HL-60 (cell line): ENCODE measurements at regions not wholly inside any gene's neighbourhood (a gene's known extent, or its start where the extent isn't known, plus 50 kb on each side); places are given as distances from the start of the nearest gene placed in this dataset.

Experiments
- GABPA ChIP-seq: IDR thresholded peaks from 2 replicates; pipeline ENCODE4 v1.6.1; 2012; ENCODE audit warnings: low read depth
- POLR2AphosphoS5 ChIP-seq: IDR thresholded peaks from 2 replicates; pipeline ENCODE4 v1.6.1; 2012; ENCODE audit warnings: low read depth
- TF ChIP-seq, protein P1 (sequence below): IDR thresholded peaks from one replicate; pipeline ENCODE4 v1.5.1; 2011; ENCODE audit warnings: low read length, control low read depth, inconsistent platforms; ENCODE audit not compliant: insufficient read depth

DNA sequence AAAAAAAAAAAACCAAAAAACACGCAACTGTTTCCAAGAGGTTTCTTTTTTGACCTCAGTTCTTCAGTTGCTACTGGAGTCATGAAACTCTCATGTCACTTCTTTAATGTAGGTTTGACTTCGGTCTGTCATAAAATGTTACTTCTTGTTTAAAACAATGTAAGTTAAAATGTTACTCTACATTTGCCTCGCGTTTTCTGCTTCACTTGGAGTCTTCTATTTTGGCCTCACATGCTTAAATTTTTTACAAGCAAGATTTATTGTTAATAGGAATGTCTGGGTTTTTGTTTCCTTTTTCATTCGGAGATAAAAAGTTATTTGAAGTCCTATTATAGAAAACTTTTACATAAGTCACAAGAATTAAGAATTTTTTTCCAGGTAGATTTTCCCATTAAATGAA lies 880.2 kb downstream of the LTN1 start:
- TF ChIP-seq, protein P1, sequence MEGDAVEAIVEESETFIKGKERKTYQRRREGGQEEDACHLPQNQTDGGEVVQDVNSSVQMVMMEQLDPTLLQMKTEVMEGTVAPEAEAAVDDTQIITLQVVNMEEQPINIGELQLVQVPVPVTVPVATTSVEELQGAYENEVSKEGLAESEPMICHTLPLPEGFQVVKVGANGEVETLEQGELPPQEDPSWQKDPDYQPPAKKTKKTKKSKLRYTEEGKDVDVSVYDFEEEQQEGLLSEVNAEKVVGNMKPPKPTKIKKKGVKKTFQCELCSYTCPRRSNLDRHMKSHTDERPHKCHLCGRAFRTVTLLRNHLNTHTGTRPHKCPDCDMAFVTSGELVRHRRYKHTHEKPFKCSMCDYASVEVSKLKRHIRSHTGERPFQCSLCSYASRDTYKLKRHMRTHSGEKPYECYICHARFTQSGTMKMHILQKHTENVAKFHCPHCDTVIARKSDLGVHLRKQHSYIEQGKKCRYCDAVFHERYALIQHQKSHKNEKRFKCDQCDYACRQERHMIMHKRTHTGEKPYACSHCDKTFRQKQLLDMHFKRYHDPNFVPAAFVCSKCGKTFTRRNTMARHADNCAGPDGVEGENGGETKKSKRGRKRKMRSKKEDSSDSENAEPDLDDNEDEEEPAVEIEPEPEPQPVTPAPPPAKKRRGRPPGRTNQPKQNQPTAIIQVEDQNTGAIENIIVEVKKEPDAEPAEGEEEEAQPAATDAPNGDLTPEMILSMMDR = no peak
- TF ChIP-seq POLR2AphosphoS5 = no peak
- TF ChIP-seq GABPA = no peak
